Neural progenitor cell (in vitro differentiated cells): ENCODE measurements at regions not wholly inside any gene's neighbourhood (a gene's known extent, or its start where the extent isn't known, plus 50 kb on each side); places are given as distances from the start of the nearest gene placed in this dataset.

Experiments
- DNase-seq: peaks from one replicate; pipeline ENCODE4 v3.0.0-alpha.2; 2016; ENCODE audit warnings: low spot score
- H2AFZ ChIP-seq: fragments of 200-600 bp; sonication (generic); replicated peaks from 2 replicates; pipeline ENCODE4 v1.6.1; 2016; ENCODE audit warnings: antibody characterized with exemption
- H3F3A ChIP-seq: fragments of 200-600 bp; sonication (generic); 2 replicates; pipeline ENCODE4 v1.6.1; 2016; ENCODE audit warnings: antibody characterized with exemption, low read depth
- H3K27ac ChIP-seq: fragments of 200-600 bp; sonication (generic); 2 replicates; pipeline ENCODE4 v1.5.1; 2016; ENCODE audit warnings: mild to moderate bottlenecking
- H3K27me3 ChIP-seq: fragments of 200-600 bp; sonication (generic); 2 replicates; pipeline ENCODE4 v1.6.1; 2016; ENCODE audit warnings: mild to moderate bottlenecking, moderate library complexity
- H3K36me3 ChIP-seq: fragments of 200-600 bp; sonication (generic); 2 replicates; pipeline ENCODE4 v1.5.1; 2016
- H3K4me1 ChIP-seq: fragments of 200-600 bp; sonication (generic); 2 replicates; pipeline ENCODE4 v1.6.1; 2016; ENCODE audit warnings: mixed run types
- H3K4me2 ChIP-seq: fragments of 200-600 bp; sonication (generic); 2 replicates; pipeline ENCODE4 v1.6.1; 2016
- H3K4me3 ChIP-seq: fragments of 200-600 bp; sonication (generic); 2 replicates; pipeline ENCODE4 v1.5.1; 2016
- H3K79me2 ChIP-seq: fragments of 200-600 bp; sonication (generic); 2 replicates; pipeline ENCODE4 v1.6.1; 2016; ENCODE audit warnings: low read depth
- H3K9ac ChIP-seq: fragments of 200-600 bp; sonication (generic); 2 replicates; pipeline ENCODE4 v1.6.1; 2016
- H3K9me3 ChIP-seq: fragments of 200-600 bp; sonication (generic); 2 replicates; pipeline ENCODE4 v1.5.1; 2016; ENCODE audit warnings: low read depth
- H4K20me1 ChIP-seq: fragments of 200-600 bp; sonication (generic); 2 replicates; pipeline ENCODE4 v1.6.1; 2016; ENCODE audit warnings: low read depth
- H3K27ac Mint-ChIP-seq: 3 replicates; pipeline ENCODE4 v1.8.0; 2021; ENCODE audit warnings: mixed read lengths
- H3K27me3 Mint-ChIP-seq: 2 replicates; pipeline ENCODE4 v1.8.0; 2022; ENCODE audit warnings: low read depth, mild to moderate bottlenecking, inconsistent platforms, moderate library complexity, mixed read lengths; ENCODE audit not compliant: insufficient read depth
- H3K36me3 Mint-ChIP-seq: 3 replicates; pipeline ENCODE4 v1.8.0; 2021; ENCODE audit warnings: mixed read lengths
- H3K4me1 Mint-ChIP-seq: 3 replicates; pipeline ENCODE4 v1.8.0; 2021; ENCODE audit warnings: mixed read lengths
- H3K4me3 Mint-ChIP-seq: 3 replicates; pipeline ENCODE4 v1.8.0; 2021; ENCODE audit warnings: mild to moderate bottlenecking, moderate library complexity, mixed read lengths
- H3K9me3 Mint-ChIP-seq: 3 replicates; pipeline ENCODE4 v1.8.0; 2020; ENCODE audit warnings: mixed read lengths
- CTCF ChIP-seq: fragments of 200-600 bp; sonication (generic); IDR thresholded peaks from 2 replicates; pipeline ENCODE4 v1.5.1; 2017; ENCODE audit warnings: antibody characterized with exemption, mild to moderate bottlenecking
- EZH2 ChIP-seq: fragments of 200-600 bp; sonication (generic); IDR thresholded peaks from 2 replicates; pipeline ENCODE4 v1.6.1; 2017; ENCODE audit warnings: antibody characterized with exemption, mild to moderate bottlenecking, moderate library complexity
- EZH2phosphoT487 ChIP-seq: fragments of 200-600 bp; sonication (generic); IDR thresholded peaks from 2 replicates; pipeline ENCODE4 v1.6.1; 2017; ENCODE audit warnings: antibody characterized with exemption

- Histone ChIP-seq H3K27me3 (peaks cover 44% of the 10 kb centered on the region), H3K27ac (no peak overlapping the region)
- H3K4me1 Mint-ChIP-seq, result peaks cover 44% of the 10 kb centered on the region
These were observed 65.4 kb upstream of the CASZ1 start for GRCh38 chr1:10861822-10862221.

GRCh38 chr1:10862743-10863335 is 66.4 kb upstream of the CASZ1 start:
- H3K4me1 Mint-ChIP-seq, result peaks cover 50% of the 10 kb centered on the region
- H3K27me3 ChIP-seq, result peaks cover 52% of the 10 kb centered on the region
- no peaks in the 10 kb centered on the region for H3K9me3 Mint-ChIP-seq
- no peak overlapping the region for H3K4me3 ChIP-seq
- H3K4me2 ChIP-seq, result no peak overlapping the region
- no peak for TF ChIP-seq EZH2phosphoT487
- TF ChIP-seq CTCF, result no peak
- no peak for TF ChIP-seq EZH2
- H3K36me3 ChIP-seq, result no peaks in the 10 kb centered on the region
- H3K9me3 ChIP-seq, result no peaks in the 10 kb centered on the region
- no peak overlapping the region for H3K27ac Mint-ChIP-seq
- H3K4me1 ChIP-seq, result peaks cover 18% of the 10 kb centered on the region
- DNase-seq, result no peak
- no peak overlapping the region for H3K4me3 Mint-ChIP-seq
- peaks cover 18% of the 10 kb centered on the region for H3F3A ChIP-seq
- H3K9ac ChIP-seq, result no peak overlapping the region
- peaks cover 24% of the 10 kb centered on the region for H3K27me3 Mint-ChIP-seq
- H3K79me2 ChIP-seq, result no peaks in the 10 kb centered on the region
- H3K27ac ChIP-seq, result no peak overlapping the region
- H4K20me1 ChIP-seq, result peaks cover 3% of the 10 kb centered on the region
- no peak overlapping the region for H2AFZ ChIP-seq
- H3K36me3 Mint-ChIP-seq, result no peaks in the 10 kb centered on the region

More at GRCh38 chr1:10861822-10862221, 65.4 kb upstream of the CASZ1 start:
- no peak for TF ChIP-seq EZH2
- TF ChIP-seq CTCF, result no peak
- TF ChIP-seq EZH2phosphoT487, result no peak
- no peaks in the 10 kb centered on the region for H3K79me2 ChIP-seq
- Mint-ChIP-seq H3K4me3 (no peak overlapping the region), H3K27ac (peak overlapping the region; percentile 27), H3K27me3 (peaks cover 24% of the 10 kb centered on the region), H3K36me3 (no peaks in the 10 kb centered on the region), H3K9me3 (no peaks in the 10 kb centered on the region)
- H3K9me3 ChIP-seq, result no peaks in the 10 kb centered on the region
- H3K4me3 ChIP-seq, result no peak overlapping the region
- peaks cover 13% of the 10 kb centered on the region for H3F3A ChIP-seq
- H3K4me2 ChIP-seq, result no peak overlapping the region
- H2AFZ ChIP-seq, result no peak overlapping the region
- DNase-seq, result no peak
- H3K4me1 ChIP-seq, result peaks cover 12% of the 10 kb centered on the region
- H3K36me3 ChIP-seq, result no peaks in the 10 kb centered on the region
- H3K9ac ChIP-seq, result no peak overlapping the region
- peaks cover 3% of the 10 kb centered on the region for H4K20me1 ChIP-seq

GRCh38 chr1:10863886-10864285 is 67.4 kb upstream of the CASZ1 start:
- TF ChIP-seq EZH2phosphoT487 (no peak), EZH2 (no peak), CTCF (no peak)
- Histone ChIP-seq H3F3A (peaks cover 19% of the 10 kb centered on the region), H3K36me3 (no peaks in the 10 kb centered on the region), H3K27ac (no peak overlapping the region), H4K20me1 (peaks cover 3% of the 10 kb centered on the region), H3K79me2 (no peaks in the 10 kb centered on the region), H3K4me1 (peaks cover 21% of the 10 kb centered on the region), H3K4me2 (no peak overlapping the region), H3K9ac (no peak overlapping the region), H3K4me3 (no peak overlapping the region), H3K9me3 (no peaks in the 10 kb centered on the region), H2AFZ (no peak overlapping the region), H3K27me3 (peaks cover 52% of the 10 kb centered on the region)
- Mint-ChIP-seq H3K4me3 (no peak overlapping the region), H3K9me3 (no peaks in the 10 kb centered on the region), H3K27me3 (peaks cover 29% of the 10 kb centered on the region), H3K27ac (no peak overlapping the region), H3K4me1 (peaks cover 56% of the 10 kb centered on the region), H3K36me3 (no peaks in the 10 kb centered on the region)
- no peak for DNase-seq
